GM19239 (cell line): ENCODE measurements at regions not wholly inside any gene's neighbourhood (a gene's known extent, or its start where the extent isn't known, plus 50 kb on each side); places are given as distances from the start of the nearest gene placed in this dataset.

Experiments used
- DNase-seq: peaks from one replicate; pipeline ENCODE4 v3.0.0; 2011; ENCODE audit warnings: low spot score; ENCODE audit not compliant: insufficient read length
- FAIRE-seq: peaks from 2 replicates; lab custom pipeline; 2011; peaks lifted over from hg19 to GRCh38; lab: Jason Lieb, UNC

DNA sequence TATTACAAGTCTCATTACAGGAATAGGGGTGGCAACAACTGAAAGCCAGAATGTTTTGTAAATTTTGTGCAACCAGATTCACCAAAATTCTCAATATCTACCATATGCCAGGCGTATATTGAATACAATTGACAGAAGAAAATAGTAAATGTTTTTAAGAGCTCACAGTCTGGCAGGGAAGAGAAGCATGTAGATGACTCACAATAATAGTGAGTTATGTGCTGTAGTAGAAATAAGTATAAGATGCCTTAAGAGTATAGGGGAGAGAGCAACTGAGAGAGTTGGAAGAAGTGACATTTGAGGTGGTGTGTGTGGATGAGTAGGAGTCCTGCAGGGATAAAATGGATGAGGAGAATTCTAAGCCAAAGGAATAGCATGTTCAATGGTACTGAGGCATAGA is 170.5 kb upstream of the FGGY start:
- no peak for DNase-seq
- FAIRE-seq = no peak

DNA sequence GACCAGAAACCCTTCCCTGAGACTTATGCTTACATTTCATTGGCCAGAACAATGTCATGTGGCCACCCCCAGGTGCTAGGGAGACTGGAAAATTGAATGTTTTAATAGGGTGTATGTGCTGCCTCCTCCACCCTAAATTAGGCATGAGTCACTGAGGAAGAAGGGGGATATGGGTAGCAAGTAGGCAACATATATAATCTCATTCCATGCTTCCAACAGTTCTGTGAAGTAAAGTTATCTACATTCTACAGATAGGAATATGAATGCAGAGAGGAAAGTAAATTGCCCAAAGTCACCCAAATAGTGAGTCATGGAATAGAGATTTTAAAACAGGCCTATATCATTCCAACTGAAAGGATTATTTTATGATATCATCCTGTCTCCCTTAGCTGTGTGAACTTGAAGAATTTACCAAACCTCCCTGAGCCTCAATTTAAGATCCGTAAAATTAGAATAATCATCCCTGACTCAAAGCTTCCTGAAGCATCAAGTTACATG is 168.6 kb upstream of the FGGY start:
- FAIRE-seq (no peak), DNase-seq (no peak)

DNA sequence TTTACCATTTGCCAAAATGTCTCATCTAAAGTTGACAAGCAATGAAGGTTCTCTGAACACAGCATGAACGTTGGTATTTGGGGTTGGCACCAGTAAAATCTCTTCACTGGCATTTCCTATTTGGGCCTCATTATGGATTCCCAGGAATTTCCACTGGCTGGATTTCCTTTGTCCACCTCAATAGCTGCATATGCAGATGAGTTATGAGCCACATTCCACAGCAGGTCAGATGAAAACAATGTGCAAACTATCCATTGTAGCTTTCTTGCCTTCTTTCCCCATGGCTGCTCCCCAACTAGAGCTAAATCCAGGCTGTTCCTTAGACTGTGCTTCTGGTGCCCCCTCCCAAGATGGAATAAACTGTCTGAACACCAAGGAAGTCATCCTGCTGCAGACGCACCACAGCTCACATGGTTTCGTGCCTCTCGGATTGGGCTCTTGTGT is 168.1 kb upstream of the FGGY start:
- DNase-seq (no peak), FAIRE-seq (no peak)

DNA sequence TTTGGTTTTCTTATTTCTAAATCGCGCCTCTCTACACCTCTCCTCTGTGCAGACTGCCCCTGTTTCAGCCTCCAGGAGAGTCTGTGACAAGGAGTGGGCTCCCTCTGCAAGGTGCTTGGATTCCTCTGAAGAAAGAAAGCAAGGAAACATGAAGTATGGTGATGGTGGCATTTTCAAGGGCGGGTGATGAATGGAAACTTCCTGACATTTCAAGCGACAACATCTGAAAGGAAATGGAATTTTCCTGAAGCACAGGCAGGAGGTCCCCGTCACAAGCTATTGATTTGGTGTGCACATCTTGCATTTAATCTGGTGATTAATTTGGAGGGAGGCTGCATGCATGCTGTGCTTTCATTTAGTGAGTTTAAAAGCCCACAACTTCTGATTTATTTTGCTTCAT is 164.6 kb upstream of the FGGY start:
- FAIRE-seq (no peak), DNase-seq (no peak)

DNA sequence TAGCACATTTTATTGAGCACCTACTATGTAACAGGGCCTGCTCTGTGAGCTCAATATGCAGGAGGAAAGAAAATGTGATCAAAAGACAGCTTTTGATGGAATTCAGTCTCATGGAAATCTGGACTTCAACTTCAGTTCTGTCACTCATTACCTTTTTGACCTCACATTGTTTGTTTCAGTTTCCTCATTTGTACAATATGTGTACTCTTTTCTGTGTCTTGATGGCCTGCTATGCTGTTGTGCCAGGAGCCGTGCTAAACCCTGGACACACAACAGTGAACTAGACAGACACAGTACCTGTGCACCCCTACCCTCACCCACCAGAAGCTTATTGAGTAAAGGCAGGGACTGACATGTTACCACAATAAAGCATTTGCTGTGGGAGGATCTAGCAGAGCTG is 162.9 kb upstream of the FGGY start:
- FAIRE-seq (peak; percentile 21), DNase-seq (no peak)

DNA sequence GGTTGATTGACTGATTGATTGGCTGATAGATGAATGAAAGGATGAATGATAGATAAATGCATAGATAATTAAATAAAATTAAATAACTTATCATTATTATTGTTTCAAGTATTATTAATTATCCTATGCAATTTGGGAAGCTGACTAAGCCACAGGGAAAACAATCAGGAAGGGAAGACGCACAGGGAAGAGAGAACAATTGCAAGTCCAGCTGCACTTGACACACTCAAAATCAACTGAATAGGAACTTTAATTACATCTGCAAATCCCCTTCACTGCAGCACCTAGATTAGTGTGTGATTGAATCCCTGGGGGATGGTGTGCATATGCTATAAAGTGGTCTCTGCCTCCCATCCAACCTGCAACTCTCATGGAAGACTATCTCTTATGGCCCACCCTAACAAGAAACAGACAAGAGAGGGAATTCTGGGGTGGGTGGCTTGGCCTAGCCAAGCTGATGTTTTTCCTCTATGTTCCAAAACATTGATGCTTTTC is 161.1 kb upstream of the FGGY start:
- FAIRE-seq = no peak
- no peak for DNase-seq

DNA sequence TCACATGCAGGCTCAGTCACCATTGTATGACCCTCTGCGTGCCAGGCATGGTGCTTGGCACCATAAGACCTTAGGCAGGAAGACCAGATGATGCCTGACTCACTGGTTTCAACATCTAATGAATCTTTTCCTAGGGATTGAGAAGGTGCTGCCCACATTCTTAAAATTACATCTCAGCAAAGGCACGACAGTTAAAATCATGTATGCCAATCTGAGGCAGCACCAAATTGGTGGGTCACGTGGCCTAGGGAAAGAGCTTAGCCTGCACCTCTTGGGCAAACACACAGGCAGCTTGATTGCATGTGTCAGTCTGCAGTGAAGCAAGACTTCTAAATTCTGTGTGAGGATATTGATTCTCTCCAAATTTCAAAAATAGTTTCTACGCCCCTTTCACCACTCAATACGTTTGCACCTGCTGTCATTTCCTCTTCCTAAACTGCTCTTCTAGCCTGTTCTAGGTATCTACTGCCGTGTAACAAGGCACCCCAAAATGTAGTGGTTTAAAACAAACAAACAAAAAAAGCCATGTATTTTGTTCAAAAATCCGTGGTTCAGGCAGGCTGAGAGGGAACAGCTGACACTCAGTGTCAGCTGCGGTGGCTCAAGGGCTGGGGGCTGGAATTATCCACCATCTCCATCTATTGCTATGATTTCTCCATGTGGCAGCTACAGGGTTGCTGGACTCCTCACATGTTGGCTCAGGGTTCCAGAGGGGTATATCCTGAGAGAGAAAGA is 160.2 kb upstream of the FGGY start:
- FAIRE-seq (no peak), DNase-seq (no peak)

DNA sequence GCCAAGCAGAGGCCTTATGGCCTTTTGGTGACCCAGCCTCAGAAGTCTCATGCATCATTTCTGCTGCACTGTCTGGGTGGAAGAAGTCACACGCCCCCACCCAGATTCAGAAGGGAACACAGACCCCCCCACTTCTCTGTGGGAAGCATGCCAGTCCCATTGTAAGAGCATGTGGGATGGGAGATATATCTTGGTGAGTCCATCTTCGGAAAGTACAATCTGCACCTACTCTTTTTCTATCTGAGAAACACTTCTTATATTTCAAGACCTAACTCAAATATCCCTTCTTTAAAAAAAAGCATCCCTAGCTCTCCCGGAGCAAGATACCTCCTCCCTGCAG is 159.6 kb upstream of the FGGY start:
- no peak for FAIRE-seq

DNA sequence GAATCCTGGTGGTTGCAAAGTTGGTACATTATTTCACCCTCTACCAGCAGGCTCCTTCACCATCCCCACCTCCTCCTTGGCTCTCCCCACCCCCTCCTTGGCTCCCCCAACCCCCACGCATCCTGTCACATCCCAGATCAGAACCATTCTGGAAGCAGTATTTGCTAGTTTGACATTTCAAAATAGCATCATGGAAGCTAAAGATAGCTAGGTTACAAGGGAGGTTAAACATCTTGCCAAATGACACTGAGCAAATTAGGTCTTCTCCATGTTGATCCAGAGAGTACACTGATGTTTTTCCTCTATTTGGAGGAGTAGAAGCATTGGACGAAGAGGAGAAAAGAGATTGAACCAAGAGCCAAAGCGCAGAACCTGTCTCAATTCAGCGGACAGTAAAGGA is 158.9 kb upstream of the FGGY start:
- DNase-seq (no peak), FAIRE-seq (no peak)

More for the DNA sequence above, 159.6 kb upstream of the FGGY start:
- no peak for DNase-seq

DNA sequence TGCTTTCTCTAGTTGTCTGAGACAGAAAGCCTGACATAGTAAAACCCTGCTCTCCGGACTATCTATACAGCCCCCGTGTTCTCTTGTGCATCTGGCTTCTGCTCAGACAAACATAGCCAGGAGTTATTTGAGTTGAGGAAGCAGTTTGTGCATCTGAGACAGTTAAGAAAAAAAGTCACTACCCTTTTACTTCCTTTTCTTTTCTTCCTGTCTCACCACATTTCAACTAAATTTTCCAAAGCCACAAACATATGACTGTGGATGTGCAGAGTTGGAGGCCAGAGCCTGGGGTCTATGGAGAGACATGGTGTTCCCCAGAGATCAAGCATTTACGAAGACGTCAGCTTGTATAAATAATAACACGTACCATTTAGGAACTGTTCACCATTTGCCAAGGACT is 158.5 kb upstream of the FGGY start:
- no peak for DNase-seq
- FAIRE-seq = peak; percentile 11

DNA sequence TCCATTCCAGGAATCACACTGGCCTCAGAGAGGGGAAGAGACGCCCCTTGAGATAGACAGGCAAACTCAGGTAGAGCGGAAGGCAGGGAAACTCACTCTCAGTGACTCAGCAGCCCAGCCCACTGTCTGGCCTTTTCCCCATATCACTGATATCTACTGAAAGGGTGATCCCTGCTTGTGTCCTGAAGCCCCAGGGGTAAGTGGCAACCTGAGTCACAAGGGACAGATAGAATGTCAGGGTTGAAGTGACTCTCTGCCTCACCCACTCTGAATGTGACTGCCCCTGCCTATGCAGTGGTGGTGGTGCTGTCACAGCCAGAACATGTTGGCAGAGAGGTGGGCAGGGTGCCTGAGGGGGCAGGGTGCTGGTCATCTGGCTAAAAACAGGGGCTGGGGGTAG is 157.5 kb upstream of the FGGY start:
- DNase-seq (no peak), FAIRE-seq (no peak)

DNA sequence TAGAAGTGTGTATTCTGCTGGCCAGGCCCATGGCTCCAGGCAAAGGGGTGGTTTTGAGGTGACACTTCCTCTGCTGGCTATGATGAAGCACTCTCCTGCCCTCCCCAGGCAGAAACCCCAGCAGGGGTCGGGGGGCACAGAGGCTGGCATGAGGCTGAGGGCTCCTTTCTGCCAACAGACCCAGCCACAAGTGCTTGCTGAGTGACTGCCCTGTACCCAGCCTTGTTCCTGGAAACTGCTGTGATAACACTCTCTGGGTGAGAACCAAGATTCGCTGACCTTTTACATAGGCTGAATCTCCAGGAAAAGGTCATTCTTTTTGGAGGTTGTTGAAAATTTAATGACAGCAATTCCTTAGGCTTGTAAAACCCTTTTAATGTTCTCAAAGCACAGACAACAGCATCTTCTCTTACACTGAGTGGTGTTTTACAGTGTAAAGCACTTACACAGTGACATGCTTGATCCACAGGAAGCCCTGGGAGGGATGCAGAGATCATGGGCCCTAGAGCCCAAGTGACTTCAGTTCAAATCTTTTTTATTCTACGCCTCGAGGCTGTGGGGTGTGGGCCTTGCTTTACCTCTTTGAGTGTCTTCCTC is 155.5 kb upstream of the FGGY start:
- DNase-seq = no peak
- no peak for FAIRE-seq

DNA sequence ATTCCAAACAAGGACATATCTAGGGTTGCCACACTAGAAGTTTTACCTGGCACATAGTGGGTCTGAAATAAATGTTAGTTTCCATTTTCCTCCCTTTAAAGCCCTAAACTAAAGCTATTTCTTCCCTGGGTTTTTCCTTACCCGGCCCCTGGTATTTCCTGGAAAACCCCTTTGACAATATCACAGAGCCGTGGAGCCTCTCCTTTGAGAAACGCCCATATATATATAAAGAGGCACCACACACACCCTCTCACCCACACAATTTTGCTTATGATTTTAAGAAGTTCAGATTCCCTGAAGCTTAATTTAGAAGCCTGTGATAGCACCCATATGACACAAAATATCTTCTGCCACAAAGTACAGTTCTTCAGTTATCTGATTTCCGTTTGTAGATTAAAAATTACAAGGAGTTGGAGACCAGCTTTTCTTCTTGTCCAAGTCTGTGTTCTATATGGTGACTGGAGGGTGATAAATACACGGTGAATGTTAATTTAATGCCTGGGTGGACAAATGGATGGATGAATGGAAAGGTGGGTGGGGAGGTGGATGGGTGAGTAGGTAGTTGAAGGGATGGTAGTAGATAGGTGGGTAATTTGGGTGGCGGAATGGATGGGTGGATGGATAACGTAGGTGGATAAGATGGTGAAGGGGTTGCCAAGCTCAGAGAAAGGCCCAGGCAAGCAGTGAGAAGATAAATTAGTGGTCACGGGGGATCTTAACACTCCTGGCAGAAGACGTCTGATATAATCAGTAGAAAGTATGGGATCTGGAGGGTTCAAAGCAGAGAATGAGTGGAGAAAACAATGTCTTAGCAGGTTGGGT is 154.4 kb upstream of the FGGY start:
- DNase-seq (no peak), FAIRE-seq (no peak)

DNA sequence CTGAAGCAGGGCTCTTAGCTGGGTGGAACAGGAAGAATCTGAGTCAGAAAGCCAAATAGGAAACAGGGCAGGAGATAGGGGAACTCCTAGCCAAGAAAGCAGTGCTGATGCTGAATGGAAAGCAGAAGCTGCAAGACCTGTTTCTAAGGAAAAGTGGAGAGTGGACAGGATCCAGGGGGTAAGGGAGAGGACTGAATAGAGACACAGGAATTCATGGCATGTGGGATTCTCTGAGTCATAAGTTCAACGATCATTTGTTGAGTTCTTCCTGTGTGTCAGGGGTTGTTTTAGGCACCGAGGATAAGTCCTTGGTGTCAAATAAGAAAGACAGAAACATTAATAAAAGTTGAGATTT is 153.8 kb upstream of the FGGY start:
- DNase-seq (no peak), FAIRE-seq (no peak)

DNA sequence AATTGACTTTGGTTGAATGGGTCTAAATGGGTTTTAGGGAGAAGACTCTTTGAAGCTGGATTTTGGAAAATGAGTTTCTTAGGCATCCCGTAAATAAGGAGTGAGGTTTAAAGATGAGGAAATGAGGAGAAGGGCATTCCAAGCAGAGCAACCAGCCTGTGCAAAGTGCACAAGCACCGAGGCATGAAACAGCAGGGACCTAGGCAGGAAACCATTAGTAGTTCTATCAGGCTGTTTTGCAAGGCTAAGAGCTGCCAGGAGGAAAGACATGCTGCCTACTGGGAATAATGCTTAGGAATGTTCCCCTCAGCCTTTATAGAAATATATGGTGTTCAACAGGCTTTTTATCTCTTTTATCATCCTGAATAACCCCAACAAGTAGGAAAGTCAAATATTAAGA is 153.1 kb upstream of the FGGY start:
- no peak for FAIRE-seq

DNA sequence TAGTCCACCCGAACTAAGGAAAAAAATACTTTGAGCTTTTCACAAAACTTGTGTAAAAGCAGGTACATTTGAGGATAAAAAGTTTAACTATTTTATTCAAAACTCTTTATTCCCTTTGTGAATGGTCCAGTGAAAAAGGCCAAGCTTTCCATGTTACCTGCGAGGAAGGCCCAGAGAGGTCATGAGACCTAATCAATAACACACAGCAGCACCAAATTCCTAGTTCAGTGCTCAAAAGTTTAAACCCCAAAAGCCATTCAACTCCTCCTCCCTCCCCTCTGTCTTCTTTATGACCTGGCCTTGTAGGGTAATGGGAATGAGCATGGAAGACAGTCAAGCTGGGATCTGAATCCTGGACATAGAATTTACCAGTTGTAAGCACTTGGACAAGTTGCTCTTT is 151.9 kb upstream of the FGGY start:
- FAIRE-seq (no peak), DNase-seq (no peak)

More for the DNA sequence above, 153.1 kb upstream of the FGGY start:
- no peak for DNase-seq

DNA sequence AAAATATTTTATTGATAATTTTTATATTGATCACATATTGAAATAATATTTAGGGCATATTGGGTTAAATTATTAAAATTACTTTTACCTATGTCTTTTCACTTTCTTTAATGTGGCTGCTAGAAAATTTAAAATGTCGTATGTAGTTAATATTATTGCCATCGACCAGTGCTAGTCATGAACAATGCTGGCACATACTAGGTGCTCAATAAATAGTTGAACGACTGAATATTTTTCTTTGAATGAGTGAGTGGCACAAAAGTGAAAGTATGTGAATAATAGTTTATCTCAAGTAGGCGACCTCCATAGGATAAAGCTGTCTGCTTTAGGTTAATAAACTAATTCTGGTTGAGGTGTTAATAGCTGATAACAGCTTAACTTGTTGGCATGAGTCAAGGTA is 150.8 kb upstream of the FGGY start:
- FAIRE-seq (no peak), DNase-seq (no peak)

DNA sequence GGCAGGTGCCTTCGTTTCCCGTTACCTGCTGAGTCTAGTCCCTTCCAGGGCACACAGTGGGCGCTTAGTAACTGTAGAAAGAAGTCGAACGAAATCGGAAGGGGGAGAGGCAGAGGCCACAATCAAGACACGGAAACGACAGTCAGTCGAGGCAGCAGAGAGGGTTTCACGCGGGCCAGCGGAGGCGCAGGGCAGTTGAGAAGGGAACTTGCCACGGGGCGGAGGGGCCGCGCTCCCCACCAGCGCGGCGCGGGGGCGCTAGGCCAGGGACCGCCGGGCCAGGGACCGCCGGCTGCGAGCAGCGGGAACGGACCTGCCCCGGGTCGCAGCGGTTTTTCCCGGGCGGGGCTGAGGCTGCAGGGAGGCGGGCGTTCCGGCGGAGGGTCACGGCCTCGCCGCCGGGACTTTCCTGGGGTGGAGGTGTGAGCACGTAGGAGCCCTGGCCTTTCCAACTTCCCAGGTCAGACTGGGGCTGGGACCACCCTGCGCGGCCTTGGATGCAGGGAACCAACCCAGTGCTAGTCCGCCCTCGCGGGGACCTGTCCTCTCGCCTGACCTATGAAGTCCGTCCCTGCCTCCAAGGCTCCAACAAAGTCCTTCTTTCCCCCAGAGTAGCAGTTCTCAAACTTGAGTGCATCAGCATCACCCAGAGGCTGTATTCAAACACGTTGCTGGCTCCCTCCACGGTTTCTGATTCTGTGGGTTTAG is 150.1 kb upstream of the FGGY start:
- peak; percentile 88 for FAIRE-seq
- DNase-seq = peak; percentile 38

DNA sequence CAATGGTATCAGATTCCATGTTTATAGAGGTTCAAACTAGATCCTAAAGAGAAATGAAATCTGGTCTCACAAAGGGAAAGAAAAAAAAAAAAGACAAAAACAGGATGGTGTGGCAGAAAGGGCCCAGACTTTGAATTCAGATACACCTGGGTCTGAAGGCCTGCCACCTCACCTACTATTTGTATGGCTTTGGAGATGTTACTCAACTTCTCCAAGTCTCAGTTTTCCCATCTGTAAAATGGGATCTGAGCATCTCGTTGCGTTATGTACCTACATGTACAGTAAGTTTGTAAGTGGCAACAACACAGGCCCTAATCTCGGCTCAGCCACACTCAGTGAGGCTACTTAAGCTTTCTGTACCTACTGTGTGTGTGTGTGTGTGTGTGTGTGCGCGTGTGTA is 147.5 kb upstream of the FGGY start:
- no peak for FAIRE-seq
- DNase-seq = no peak

DNA sequence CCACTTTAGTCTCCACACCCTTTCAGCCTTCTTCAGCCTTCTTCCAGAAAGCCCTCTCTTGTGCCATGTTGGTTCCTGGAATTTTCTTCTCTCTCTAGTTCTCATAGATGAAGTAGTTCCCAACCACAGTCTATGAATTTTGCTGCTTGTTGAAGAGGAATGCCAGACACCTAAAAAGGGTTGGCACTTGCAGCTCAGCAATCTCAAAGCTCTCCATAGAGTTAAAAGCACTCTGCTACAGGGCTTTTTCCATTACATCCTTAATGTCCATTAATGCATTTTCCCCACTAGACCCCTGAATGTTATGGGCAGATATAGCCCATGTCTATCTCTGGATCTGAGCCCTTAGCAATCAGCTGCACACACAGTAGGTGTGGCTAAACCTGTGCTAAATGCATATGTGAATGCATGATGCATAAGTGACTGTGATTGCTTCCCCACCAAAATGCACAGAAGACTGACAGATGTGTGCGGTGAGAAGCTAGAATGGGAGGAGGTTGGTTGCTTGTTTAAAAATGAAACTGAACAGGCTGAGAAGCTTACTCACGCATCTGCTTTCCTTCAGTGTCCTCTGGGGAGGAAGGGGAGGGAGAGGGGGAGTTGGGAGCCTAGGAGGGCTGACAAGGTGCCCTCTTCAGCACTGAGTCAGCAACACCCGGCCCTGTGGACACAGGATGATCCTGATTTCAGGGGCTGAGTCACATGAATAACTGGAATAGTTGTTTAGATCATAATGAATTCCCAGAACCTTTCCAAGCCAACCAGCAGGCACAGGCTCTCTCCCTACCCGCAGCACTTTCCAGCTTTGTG is 146.1 kb upstream of the FGGY start:
- peak; percentile 92 for FAIRE-seq
- peak; percentile 31 for DNase-seq
